Brain microvascular endothelial cell (primary cell): ENCODE measurements at regions not wholly inside any gene's neighbourhood (a gene's known extent, or its start where the extent isn't known, plus 50 kb on each side); places are given as distances from the start of the nearest gene placed in this dataset.

Experiments
- DNase-seq: peaks from one replicate; pipeline ENCODE4 v3.0.0-alpha.2; 2020
- H3K27ac ChIP-seq: fragments of 250-450 bp; sonication (Bioruptor Pico); 2 replicates; pipeline ENCODE4 v1.5.1; 2020; ENCODE audit warnings: mild to moderate bottlenecking, moderate library complexity
- H3K27me3 ChIP-seq: fragments of 250-450 bp; sonication (Bioruptor Pico); replicated peaks from 2 replicates; pipeline ENCODE4 v1.5.1; 2020; ENCODE audit warnings: mild to moderate bottlenecking
- H3K36me3 ChIP-seq: fragments of 250-450 bp; sonication (Bioruptor Pico); replicated peaks from 2 replicates; pipeline ENCODE4 v1.5.1; 2020; ENCODE audit warnings: mild to moderate bottlenecking
- H3K4me3 ChIP-seq: 2 replicates; pipeline ENCODE4 v1.5.1; 2011; ENCODE audit warnings: low read depth, mild to moderate bottlenecking, control low read depth, low read length, moderate library complexity
- CTCF ChIP-seq: IDR thresholded peaks from 2 replicates; pipeline ENCODE4 v1.5.1; 2011; ENCODE audit warnings: low read depth, mild to moderate bottlenecking, moderate library complexity, low read length, control low read depth, inconsistent platforms; ENCODE audit errors: missing control alignments
- in situ Hi-C: cut with HindIII; loops from 2 replicates; pipeline ENCODE4 v1.10.0; 2017; ENCODE audit warnings: low sequenced_read_pairs, low pct_ligation_motif_present

- no peak for TF ChIP-seq CTCF
- in situ Hi-C loops = no loop called here
- H3K27me3 ChIP-seq = no peaks in the 10 kb centered on the region
- no peak overlapping the region for H3K27ac ChIP-seq
- H3K36me3 ChIP-seq = no peaks in the 10 kb centered on the region
- no peak overlapping the region for H3K4me3 ChIP-seq
- no peak for DNase-seq
These were observed 57.3 kb upstream of the PTGFRN start for GRCh38 chr1:116852367-116852766.

DNA sequence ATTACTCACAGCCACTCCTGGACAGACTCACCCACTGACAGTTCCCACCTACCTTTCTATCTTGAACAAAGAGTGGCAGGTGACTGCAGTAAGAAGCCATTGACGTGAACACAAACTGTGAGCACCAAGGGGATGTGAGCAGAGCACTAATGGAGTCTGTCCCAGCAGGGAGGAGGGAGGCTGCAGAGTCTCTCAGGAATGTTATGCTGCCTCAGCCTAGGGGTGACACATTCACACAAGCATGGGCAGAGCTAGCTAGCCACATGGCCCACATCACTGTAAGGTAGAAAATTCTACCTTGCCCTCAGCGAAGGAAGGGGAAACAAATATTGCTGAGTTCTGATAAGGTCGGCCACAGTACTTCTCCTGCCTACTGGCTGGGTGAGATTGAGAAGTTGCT is 56.8 kb upstream of the PTGFRN start:
- Histone ChIP-seq H3K27ac (peak overlapping the region; percentile 52), H3K36me3 (no peaks in the 10 kb centered on the region), H3K4me3 (no peak overlapping the region), H3K27me3 (no peaks in the 10 kb centered on the region)
- in situ Hi-C loops = no loop called here
- peak; percentile 58 for DNase-seq
- TF ChIP-seq CTCF = no peak

DNA sequence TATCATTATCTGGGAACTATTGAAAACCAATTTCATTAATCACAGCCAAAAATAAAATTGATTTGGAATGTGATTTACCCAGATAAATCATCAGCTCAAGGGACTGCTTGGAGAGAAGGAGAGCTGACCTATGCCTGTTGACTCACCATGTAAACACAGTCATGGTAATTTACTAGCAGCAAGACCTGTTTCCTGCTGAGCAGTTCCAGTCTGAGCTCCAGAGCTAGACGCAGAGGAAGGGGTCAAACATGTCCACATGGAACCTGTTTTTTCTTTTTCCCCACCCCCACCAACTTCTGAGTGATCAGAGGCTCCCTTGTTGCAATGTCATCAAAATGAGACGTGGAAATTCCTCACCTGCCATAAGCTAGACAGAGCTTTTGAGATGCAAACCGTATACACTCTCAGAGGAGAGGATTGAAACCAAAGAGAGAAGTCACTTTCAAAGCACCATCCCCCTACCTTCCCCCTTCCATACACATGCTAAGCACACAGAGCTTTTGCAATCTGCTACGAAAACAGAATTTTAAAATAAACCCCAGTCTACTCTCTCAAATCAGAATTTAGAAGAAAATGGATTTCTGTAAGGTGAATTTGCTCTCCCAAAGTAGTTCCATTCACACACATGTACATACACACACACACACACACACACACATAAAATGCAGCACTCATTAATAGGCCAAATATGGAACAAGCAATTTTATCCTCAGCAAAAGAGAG is 55.9 kb upstream of the PTGFRN start:
- peak; percentile 92 for DNase-seq
- H3K27me3 ChIP-seq = no peaks in the 10 kb centered on the region
- H3K36me3 ChIP-seq = no peaks in the 10 kb centered on the region
- in situ Hi-C loops = no loop called here
- no peak overlapping the region for H3K4me3 ChIP-seq
- peak overlapping the region; percentile 52 for H3K27ac ChIP-seq
- TF ChIP-seq CTCF = no peak

DNA sequence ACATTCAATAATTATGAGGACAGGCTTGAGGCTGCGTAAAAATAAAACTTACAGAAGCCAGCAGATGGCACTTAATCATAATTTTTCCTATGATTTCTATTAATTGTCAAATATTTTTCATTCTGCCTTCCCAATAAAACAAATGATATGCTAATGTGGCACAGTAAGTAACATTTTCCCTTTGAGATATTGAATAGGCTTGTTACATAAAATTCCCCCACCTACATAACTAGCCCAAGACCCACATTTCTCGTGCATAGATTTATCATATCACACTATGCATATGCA is 55.4 kb upstream of the PTGFRN start:
- peak overlapping the region; percentile 52 for H3K27ac ChIP-seq
- H3K27me3 ChIP-seq = no peaks in the 10 kb centered on the region
- H3K36me3 ChIP-seq = no peaks in the 10 kb centered on the region
- no peak for DNase-seq
- TF ChIP-seq CTCF = no peak
- no peak overlapping the region for H3K4me3 ChIP-seq
- in situ Hi-C loops = no loop called here

- no peak for DNase-seq
- H3K4me3 ChIP-seq = no peak overlapping the region
- in situ Hi-C loops = no loop called here
- H3K27me3 ChIP-seq = no peaks in the 10 kb centered on the region
- H3K27ac ChIP-seq = no peak overlapping the region
- no peaks in the 10 kb centered on the region for H3K36me3 ChIP-seq
- TF ChIP-seq CTCF = no peak
These were observed 55.0 kb upstream of the PTGFRN start for GRCh38 chr1:116854716-116855115.

GRCh38 chr1:116855191-116855619 is 54.5 kb upstream of the PTGFRN start:
- DNase-seq = peak; percentile 20
- in situ Hi-C loops = no loop called here
- no peak for TF ChIP-seq CTCF
- Histone ChIP-seq H3K27me3 (no peaks in the 10 kb centered on the region), H3K36me3 (no peaks in the 10 kb centered on the region), H3K27ac (no peak overlapping the region), H3K4me3 (no peak overlapping the region)
